Right lung (tissue), 2 donors: ENCODE measurements at regions not wholly inside any gene's neighbourhood (a gene's known extent, or its start where the extent isn't known, plus 50 kb on each side); places are given as distances from the start of the nearest gene placed in this dataset.

Experiments used
- DNase-seq, 2 donors: peaks; one replicate each; pipeline ENCODE4 v3.0.0-alpha.2; 2013

- DNase-seq = no peak
These were observed 62.0 kb upstream of the SMLR1 start for GRCh38 chr6:130765181-130765727.

DNA sequence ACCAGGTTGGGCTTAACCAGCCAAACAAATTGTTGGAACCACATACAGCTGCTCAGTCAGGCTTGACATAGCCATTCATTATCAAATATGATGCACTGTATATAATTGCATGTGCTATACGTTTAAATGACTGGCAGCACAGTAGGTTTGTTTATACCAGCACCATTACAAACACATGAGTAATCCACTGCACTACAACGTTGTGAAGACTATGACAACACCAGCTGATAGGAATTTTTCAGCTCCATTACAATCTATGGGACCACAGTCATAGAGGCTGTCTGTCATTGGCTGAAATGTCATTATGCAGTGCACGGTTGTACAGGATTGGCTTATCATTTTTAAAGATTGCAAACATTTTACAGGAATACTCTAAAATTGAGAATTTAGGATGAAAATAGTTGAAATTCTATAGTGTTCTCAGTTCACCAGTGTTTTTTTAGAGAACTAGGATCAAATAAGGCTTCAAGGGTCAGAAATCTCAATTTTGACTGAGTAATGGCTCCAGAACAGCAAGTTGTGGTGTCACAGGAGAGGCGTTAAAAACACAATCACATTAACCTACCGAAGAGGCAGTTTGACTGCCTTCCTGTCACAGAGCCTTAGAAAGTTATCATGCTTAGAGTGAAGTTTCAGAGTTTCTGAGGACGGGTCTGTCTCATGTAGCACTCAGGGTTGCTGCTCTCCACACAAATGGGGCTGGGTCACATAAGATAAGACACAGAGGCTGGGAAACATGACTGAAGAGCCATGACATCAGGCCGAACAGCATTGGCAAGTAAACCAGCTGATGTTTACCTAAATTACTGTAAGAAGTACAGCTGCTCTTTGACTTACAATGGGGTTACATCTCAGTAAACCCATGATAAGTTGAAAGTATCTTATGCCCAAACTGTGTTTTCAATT is 60.7 kb upstream of the SMLR1 start:
- DNase-seq = no peak

- no peak for DNase-seq
These were observed 57.3 kb upstream of the SMLR1 start for GRCh38 chr6:130769861-130770260.

GRCh38 chr6:130771741-130772140 is 55.5 kb upstream of the SMLR1 start:
- no peak for DNase-seq

DNA sequence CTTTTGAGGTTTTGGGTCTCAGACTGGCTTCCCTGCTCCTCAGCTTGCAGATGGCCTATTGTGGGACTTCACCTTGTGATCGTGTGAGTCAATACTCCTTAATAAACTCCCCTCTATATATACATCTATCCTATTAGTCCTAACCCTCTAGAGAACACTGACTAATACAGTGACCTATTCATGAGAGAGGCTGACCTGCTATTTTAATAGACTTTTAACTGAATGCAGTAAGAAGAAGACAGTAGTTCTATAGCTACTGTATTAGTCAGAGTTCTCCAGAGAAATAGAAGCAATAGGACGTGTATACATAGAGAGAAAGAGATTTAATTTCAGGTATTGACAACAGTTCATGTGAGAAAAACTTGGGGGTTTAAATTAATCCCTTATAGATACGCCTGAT is 53.3 kb upstream of the SMLR1 start:
- DNase-seq = no peak

GRCh38 chr6:130775411-130776012 is 51.7 kb upstream of the SMLR1 start:
- DNase-seq = no peak

DNA sequence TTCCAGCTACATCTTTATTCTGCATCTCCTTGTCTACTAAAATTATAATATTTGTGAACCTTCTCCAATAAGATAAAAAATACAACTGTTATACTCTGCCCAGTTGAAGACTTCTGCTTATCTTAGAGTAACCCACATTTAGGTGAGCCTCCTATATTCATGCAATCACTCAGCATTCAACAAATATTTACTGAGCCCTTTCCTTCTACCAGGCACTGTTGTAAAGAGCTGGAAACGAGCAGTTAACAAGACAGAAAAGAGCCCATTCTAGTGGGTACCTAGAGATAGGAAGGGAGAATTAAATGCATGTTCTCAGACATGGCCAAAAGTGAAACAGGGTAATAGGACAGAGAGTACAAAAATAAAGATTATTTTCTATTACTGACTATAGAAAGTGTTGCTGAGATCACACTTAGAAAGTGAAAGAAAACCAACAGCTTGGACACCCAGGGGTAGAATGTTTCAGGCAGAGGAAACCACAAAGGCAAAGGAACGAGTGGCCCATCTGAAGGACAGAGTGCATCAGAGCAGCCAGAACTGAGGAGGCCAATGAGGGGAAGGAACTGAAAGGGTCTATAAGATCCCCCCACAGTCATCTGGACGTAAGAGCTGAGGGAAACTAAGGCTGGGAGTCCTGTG is 50.8 kb upstream of the SMLR1 start:
- DNase-seq = no peak
